GM12891 (cell line): ENCODE measurements at regions not wholly inside any gene's neighbourhood (a gene's known extent, or its start where the extent isn't known, plus 50 kb on each side); places are given as distances from the start of the nearest gene placed in this dataset.

Experiments used
- POLR2A ChIP-seq: IDR thresholded peaks from 2 replicates; pipeline ENCODE4 v1.6.1; 2011; ENCODE audit warnings: low read depth, low read length, control low read depth
- POLR2AphosphoS5 ChIP-seq: IDR thresholded peaks from 2 replicates; pipeline ENCODE4 v1.6.1; 2011; ENCODE audit warnings: low read depth, low read length, control low read depth

DNA sequence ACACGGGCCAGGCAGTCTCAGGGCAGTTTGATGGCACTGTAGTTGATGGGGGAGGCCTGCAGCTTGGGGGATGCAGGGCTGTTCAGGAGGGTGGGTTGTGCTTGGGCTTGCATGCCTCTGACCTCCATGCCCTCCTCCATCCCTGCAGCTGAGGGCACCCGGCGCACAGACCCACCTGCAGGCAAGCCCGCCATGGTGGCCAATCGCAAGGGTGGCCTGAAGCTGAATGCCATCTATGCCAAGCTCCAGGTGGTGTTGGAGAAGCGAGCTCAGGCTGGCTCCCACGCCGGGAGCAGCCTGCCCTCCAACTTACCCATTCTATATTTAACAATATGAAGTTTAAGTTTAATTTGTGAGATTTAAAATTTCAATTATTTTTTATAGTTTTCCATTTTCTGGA is 228.7 kb upstream of the DPH6 start:
- no peak for TF ChIP-seq POLR2A
- TF ChIP-seq POLR2AphosphoS5: no peak
